SHP77 treated with DMSO at 0.1 percent for 48 hours (cell line): ENCODE measurements at regions not wholly inside any gene's neighbourhood (a gene's known extent, or its start where the extent isn't known, plus 50 kb on each side); places are given as distances from the start of the nearest gene placed in this dataset.

ENCODE experiments used
- DNase-seq: peaks from one replicate; lab custom pipeline; 2025; lab: John Stamatoyannopoulos, UW

DNA sequence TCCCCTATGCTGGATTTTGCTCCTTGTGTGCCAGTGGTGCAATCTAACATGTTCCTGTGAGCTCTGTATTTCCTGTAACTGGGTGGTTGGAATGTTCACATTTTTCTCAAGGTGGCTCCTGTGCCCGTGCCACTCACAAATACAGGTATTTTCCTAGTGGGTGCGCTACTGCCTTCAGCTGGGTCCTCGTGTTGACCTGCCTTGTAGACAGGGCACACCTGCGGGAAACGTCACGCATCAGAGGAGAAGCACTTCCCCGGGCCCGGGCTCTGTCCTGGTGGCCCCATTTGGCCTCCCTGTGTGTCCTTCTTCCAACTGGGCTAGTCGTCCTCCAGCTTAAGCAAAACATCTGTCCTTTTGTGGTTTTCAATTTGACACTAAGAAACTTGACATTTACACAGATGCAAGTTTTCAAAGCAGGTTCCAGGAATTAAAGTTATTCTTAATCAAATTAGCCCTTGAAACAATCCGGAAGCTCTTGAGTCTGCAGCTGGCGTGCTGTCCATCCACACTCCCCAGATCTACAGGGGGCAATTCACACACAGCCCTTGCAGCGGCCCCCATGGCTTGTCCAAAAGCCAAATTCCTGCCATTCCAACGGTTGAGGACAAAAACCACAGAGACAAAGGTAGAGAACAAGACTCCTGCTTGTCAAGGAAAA lies 275.1 kb downstream of the CDC5L start:
- DNase-seq, result no peak

GRCh38 chr6:44663860-44664634 lies 276.5 kb downstream of the CDC5L start:
- no peak for DNase-seq

DNA sequence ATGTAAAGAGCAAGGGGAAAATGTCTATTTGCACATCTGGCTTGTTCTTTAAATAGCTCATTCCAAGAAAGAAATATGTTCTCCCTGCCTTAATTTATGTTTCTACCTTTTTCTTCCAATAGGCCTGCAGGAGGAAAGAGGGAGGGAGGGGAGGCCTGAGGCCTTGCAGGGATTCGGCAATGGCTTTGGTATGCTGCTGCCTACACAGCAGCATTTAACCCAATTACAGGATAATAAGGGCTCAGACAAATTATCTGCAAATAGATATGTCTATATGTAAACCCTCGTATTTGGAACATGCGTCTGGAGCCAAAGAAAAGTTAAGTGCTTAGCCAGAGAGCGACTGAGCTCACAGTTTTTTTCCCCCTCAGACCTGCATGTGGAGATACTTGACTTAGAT lies 277.2 kb downstream of the CDC5L start:
- DNase-seq, result no peak

GRCh38 chr6:44665143-44665542 lies 277.6 kb downstream of the CDC5L start:
- no peak for DNase-seq

- DNase-seq, result no peak
Observed at GRCh38 chr6:44665683-44666082, 278.2 kb downstream of the CDC5L start.

DNA sequence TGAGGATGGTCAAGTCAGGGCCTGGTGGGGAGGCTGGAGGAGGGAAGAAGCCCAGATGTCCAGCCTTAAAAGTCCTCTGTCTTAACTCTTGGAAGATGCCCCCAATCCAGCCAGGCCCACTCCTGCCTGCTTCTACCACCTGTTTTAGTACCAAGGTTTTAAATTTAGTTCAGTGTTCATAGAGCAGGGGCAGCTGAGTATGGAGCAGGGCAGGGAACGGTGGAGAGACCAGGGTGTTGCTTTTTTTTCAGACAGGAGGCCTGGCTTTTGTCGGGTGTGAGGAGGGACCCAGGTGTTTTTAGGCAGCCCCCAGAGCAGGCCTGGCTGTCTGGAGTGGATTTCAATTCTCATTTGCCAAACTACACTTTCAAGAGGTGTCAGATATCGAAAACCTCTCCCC lies 278.8 kb downstream of the CDC5L start:
- no peak for DNase-seq

DNA sequence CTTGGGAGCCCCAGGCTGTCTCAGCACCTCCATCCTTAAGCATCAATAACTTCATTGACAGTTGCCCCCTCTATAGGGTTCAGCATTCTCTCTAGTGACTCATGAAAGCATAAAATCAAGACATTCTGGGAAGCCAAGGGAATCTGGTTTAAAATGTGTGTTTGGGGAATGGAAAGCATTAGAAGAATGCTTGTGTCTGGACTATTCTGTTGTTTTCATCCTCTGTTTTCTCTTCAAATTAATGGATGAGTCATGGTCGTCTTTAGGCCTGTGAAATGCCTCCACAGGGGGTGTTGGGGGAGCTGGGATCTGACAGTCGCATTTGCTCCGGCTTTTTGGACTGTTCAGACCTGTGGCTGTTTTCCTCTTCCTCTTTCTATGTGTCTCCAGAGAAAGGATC lies 279.7 kb downstream of the CDC5L start:
- no peak for DNase-seq

GRCh38 chr6:44667668-44668390 lies 280.3 kb downstream of the CDC5L start:
- DNase-seq, result no peak

DNA sequence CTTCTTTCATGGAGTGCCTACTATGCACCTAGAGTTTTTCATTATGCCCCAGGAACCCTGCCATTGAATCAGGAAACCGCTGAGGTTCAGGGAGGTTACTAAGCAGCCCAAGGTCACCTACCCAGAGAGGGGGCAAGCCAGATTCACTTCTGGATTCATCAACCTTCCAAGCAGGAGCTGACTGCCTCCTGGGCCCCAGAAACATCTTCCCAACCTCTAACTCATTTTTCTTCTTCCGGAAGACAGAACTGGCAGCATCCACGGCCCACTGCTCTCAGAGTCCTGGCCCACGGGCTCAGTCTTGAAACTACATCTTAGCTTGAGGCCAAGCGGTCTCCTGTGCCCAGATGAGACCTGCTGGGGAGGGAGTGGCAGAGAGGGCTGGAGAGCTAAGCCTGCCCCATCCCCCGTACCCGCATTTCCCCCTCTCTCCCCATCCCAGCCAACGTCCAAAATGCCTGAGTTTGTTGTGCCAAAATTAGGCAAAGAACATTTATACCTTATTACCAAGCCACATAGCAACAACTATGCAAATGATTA lies 281.0 kb downstream of the CDC5L start:
- DNase-seq, result no peak

DNA sequence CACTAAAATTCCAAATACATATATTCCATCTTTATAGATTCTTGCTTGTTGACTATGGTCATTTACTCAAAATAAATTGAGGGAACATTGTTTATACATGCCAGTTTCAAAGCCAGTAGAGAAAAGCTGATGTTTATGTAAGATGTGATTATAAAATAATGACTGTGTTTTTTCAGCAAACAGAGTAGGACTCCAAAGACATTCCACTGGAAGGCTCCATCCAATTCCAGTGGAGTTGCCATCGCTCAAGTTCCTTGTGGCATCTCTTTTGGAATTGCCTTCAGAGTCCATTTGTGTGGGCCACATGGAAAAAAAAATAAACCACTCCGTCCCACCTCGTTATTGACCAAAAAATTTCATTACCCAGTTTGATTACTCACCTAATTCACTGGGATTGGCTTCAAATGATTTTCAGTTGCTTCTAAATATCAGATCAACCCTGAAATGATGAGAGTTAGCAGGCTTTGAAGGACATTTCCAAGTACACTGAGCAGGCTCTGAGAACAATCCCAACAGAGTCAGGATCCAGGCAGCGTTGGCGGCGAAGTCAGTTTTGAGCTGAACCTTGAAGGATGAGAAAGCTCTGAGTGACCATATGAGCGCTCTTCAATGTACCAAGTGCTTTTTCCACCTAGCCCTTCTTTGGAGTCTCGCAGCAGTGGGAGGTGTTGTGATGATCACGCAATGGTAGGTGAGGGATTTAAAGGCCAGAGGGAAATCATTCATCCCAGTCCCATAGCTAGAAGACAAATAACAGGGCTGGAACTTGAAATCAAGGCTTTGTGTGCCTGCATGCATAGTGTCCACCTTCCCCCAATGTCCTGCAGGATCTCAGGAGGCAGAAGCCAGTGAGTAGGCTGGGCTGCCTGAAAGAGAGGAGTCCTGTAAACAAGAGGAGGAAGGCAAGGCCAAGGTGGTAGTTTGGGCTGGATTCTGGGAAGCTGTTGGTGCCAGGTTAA lies 281.7 kb downstream of the CDC5L start:
- no peak for DNase-seq

DNA sequence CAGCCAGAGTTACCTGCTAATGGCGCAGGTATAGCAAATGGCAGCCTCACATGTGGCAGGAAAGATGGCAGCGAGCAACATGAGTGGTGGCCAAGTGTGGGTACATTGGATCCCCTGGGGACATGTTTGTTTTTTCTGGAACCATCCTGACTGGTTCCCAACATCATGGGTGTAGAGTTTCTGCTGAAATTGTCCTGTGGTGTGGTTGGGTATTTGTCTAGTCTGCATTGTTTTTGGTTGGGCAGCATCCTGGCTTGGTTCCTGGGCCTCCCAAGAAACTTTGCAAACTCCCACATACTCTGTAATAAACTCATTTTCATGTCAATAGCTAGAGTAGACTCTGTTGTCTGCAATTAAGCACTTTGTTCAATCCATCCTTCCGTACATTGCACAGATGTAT lies 282.6 kb downstream of the CDC5L start:
- no peak for DNase-seq

- DNase-seq, result no peak
Observed at GRCh38 chr6:44671333-44671732, 283.8 kb downstream of the CDC5L start.

GRCh38 chr6:44672086-44672485 lies 284.6 kb downstream of the CDC5L start:
- no peak for DNase-seq

DNA sequence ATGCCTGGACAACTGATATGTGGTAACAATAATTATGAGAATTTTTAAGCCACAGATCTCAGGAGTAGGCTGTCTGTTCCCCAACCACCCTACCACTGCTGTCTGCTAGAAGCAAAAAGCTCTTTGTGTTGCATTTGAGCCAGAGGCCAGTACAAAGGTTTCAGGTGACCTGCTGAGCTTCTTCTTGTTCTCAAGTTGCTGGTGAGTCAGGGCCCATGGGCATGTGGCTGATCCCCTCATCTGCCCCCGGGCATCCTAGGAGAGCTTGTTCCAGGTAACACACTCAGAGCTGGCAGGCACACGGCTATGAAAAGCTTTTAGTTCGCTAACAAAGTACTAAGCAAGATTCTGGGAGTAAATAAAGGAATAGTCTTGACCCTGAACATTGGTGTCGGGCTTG lies 285.3 kb downstream of the CDC5L start:
- no peak for DNase-seq

DNA sequence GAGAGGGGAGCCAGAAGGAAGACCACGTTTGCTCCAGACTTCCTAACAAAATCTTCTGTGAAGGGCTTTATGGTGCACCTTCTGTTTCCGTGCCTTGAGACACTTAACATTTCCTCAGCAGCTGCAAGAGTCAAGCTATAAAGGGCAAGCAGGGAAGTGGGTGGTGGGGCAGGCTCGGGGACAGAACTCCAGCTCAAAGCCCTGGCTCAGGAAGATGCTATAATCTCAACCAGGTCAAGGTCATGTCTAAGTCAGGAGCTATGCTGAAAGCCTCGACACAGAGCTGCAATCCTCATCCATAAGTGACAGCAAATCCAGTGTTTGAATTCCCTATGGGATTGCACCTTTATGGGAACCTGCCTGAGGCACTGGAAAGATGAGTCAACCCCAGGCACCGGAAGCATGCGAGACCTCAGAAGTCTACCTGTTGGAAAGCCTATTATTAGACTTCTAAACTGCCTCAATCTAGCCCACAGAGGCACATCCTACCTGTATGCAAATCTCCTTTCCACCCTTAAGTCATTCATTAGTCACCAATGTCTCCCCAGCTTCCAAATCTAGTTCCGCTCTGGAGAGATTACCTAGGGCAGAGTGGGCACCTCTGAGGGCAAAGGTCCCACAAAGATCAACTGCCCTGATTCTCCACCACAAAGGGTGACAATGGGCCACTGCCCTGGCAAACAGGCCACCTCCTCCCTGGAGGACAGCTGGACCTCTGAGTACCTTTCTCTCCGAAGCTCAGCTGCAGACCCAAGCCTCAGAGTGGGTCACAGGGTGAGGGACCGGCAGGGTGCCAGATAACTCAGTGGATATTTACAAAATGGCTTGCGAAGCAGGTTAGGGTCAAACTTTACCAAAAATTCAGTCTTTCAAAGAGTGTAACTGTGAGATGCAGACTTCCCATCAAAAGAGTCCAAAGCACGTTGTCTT lies 287.0 kb downstream of the CDC5L start:
- no peak for DNase-seq

DNA sequence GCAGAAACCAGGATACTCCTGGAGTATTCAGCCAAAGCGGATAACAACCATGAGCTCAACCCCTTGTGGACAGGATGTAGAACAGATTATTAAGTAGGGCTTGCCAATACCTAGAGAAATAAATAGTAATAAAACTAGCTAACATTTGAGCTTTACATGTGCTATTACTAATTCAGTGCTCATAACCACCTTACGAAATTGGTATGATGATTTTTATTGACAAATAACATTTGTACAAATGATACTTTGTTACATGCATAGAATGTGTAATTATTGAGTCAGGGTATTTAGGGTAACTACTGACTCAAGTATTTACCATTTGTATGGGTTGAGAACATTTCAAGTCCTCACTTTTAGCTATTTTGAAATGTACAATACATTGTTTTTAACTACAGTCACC lies 287.9 kb downstream of the CDC5L start:
- DNase-seq, result no peak

DNA sequence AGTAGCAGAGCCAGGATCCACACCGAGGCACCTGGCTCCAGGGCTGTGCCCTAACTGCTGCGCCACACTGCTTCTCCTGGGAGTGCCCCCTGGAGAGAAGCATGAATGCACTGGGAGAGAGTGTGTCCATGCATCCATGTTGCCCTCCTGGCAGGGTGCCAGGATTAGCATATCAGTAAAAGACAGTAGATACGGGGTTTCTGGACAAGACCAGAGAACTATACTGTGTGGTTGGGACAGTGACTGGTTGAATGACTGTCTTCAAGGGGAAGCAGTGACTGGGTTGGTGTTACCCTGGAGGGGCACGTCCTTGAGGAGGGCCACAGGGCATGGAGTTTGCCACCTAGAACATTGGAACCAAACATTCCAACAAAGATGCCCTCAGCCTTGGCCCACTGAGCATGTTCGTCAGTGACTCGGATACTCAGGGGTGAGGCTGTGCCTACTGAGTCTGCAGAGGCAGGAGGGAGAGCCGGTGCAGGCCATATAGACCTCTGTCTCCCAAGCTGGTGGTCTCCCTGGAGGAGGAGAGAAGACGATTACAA lies 288.8 kb downstream of the CDC5L start:
- no peak for DNase-seq

DNA sequence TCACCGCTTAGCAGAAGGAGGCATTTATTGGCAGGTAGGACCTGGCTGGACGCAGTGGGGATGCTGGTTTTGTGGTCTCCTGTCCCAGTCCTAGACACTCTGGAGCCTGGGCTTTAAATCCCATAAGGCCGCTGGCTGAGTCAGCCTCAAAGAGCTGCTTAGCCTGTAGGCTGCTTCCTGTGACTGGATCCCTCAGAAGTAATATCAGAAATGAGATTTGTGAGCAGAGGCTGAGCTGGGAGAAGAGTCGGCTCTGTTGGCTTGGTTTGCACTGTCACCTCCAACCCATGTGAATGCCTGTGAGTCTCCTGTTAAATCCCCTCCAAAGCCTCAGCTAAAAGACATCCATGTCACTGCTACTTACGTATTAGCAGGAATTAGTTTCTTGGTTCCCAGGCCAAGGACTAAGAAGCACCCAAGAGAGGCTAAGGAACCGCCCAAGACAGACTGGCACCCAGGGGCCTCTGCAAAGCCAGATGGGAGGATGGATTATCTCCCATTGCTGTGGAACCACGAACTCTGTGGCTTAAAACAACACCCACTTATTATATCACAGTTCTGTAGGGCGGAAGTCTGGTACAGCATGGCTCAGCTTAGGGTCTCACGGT lies 289.4 kb downstream of the CDC5L start:
- DNase-seq, result no peak

DNA sequence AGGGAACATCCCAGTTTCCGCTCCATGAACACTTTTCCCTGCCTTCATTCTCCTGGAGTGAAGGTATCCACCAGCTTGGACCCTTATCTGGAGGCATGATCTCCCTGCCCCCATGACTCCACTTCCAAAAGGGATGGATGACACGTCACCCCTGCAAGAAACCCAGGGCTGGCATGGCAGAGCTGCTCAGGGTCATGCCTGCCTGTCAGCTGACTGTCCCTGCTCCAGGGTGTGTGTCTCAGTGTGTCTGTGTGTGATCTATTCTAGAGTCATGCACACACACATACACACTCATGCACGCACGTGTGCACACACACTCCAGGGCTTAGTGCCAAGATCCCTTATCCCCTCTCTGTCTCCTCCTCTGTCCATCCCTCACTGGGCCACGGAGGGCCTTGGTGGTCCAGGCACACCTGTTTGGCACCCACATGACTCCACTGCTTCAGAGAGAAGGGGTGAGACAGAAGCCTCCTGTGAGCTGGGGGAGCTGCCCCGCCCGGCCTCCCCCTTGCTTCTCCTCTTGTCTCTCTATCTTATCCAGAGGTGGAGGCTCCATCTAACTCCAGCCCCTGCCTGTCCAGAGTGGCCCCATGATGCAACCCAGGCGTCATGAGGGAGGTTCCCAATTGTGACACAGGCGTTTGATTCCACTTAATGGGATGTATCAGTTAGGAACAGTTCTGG lies 290.9 kb downstream of the CDC5L start:
- DNase-seq, result no peak
